HG03045 (cell line): ENCODE measurements at regions not wholly inside any gene's neighbourhood (a gene's known extent, or its start where the extent isn't known, plus 50 kb on each side); places are given as distances from the start of the nearest gene placed in this dataset.
"Not testable (repeated sequence)": the region's sequence is repeated elsewhere in the genome, so short reads cannot be mapped to it uniquely, and the experiment has no call there.

Experiments
- ATAC-seq: cut with Tn5 transposase; IDR thresholded peaks from one replicate; pipeline ENCODE4 v1.9.1; 2021; ENCODE audit warnings: mild to moderate bottlenecking, moderate library complexity; ENCODE audit not compliant: unreplicated experiment

- ATAC-seq: no peak
Measured at GRCh38 chr11:23903044-23903704, 593.7 kb upstream of the LUZP2 start.

DNA sequence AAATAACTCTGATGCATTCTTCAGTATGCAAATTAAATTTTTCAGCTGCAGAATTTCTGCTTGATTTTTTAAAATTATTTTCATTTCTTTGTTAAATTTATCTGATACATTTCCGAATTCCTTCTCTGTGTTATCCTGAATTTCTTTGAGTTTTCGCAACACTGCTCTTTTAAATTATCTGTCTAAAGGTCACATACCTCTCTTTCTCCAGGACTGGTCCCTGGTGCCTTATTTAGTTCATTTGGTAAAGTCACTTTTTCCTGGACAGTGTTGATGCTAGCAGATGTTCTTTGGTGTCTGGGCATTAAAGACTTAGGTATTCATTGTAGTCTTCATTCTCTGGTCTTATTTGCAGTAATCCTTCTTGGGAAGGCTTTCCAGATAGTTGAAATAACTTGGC, 577.4 kb upstream of the LUZP2 start:
- ATAC-seq: no peak

- ATAC-seq: no peak
Measured at GRCh38 chr11:23923357-23923756, 573.5 kb upstream of the LUZP2 start.

DNA sequence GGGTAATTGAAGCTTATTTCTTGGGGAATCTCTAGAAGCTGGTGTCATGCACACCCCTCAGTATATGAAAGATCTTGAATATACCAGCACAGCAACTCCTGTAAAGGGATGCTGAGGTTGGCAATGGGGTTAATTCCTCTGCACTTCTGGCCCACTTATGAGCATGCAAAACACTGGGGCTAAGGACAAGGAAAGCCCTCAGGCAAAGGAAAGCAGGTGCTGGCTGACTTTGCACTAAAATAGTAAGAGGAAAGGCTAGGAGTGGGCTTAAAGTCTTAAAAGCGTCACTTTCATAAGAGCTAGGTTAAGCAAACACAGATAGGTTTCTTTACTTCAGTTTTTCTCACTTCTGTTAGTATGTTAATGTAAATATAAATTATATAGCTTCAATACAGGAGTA, 572.6 kb upstream of the LUZP2 start:
- ATAC-seq: no peak

- no peak for ATAC-seq
Measured at GRCh38 chr11:23931443-23931842, 565.4 kb upstream of the LUZP2 start.

GRCh38 chr11:23932485-23932898, 564.4 kb upstream of the LUZP2 start:
- ATAC-seq: no peak

DNA sequence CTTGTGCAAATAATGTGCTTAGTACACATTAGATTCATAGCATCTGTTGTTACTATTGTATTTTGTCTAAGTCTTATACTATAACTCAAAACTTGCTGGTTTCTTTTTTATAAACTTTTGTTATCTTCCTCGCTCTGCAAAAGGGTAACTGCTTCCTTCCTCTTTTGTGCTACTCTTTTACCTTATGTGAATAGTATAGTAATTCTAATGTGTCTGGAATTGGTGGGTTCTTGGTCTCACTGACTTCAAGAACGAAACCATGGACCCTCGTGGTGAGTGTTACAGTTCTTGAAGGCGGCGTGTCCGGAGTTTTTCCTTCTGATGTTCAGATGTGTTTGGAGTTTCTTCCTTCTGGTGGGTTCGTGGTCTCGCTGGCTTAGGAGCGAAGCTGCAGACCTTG, 563.1 kb upstream of the LUZP2 start:
- ATAC-seq: no peak

- not testable (repeated sequence) for ATAC-seq
Measured at GRCh38 chr11:23934671-23935270, 562.1 kb upstream of the LUZP2 start.

GRCh38 chr11:23942117-23942815, 554.6 kb upstream of the LUZP2 start:
- ATAC-seq: not testable (repeated sequence)

- ATAC-seq: no peak
Measured at GRCh38 chr11:23944923-23945322, 551.9 kb upstream of the LUZP2 start.

DNA sequence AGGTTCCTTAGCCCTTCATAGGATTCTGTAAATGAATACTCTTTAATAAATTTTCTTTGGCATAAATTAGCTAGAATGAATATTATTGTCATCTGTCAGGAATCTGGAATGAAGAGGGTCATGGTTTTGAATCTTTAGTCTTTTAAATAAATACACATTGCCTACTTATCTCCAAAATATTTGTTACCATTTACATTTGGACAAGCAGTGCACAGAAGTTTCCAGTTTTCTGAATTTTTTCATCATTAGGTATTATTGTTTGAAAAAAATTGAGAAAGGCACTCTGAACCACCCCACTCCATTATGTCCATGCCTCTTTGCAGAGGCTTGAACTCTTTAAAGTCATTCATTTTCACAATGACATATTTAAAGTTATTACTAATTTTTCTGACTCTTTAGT, 549.0 kb upstream of the LUZP2 start:
- no peak for ATAC-seq

GRCh38 chr11:23948851-23949250, 548.0 kb upstream of the LUZP2 start:
- ATAC-seq: no peak

- ATAC-seq: no peak
Measured at GRCh38 chr11:23953951-23954710, 542.7 kb upstream of the LUZP2 start.

DNA sequence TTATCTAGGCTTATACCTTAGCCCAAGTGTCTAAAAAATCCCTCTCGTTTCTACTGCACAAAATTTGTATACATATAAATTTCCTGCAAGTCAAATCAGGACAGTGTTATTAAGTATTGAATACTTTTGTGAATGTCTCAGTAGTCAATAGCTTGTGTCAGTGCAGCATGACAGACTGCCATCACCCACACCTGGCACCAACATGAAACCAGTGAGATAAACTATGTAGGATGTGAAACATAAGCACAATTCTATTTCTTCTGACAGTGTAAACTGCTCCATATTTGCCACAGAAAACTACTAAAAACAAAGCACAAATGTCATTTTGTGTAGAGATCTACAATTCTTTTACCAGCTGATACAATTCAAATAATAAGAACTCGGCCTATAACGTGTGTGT, 542.1 kb upstream of the LUZP2 start:
- no peak for ATAC-seq

DNA sequence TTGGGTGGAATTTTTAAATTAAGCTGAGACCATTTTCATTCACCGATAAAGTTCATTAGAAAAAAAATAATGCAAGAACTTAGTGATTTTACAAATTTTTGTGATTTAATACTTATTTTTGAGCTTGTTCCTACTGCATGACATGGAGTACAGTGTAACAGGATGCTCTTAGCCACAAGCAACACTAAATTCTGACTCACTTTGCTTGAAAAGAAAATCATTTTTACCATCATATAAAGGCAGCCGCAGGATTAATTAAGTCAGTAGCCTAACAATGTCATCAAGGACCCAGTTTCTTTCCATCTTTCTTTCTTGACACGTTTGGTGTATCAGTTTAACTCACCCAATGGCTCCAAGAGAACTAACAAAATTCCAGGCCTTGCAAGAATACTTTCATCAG, 540.3 kb upstream of the LUZP2 start:
- no peak for ATAC-seq

DNA sequence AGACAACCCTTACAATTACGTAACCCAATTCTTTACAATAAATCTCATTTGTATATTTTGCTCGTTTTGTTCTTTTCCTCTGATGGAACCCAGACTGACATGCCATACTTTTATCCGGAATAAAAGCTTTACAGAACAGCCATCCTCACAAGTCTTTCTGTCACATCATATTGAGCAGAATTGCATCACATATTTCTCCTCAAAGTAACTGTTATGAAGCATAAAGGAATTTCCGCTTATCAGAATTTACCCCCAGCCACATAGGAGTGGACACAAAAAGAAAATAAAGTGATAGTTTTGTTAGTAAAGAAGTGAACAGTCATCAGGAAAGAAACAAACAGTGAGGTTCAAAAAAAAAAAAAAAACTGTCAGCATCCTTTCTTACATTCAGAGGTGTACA, 539.5 kb upstream of the LUZP2 start:
- ATAC-seq: no peak

GRCh38 chr11:23959462-23959861, 537.4 kb upstream of the LUZP2 start:
- no peak for ATAC-seq

DNA sequence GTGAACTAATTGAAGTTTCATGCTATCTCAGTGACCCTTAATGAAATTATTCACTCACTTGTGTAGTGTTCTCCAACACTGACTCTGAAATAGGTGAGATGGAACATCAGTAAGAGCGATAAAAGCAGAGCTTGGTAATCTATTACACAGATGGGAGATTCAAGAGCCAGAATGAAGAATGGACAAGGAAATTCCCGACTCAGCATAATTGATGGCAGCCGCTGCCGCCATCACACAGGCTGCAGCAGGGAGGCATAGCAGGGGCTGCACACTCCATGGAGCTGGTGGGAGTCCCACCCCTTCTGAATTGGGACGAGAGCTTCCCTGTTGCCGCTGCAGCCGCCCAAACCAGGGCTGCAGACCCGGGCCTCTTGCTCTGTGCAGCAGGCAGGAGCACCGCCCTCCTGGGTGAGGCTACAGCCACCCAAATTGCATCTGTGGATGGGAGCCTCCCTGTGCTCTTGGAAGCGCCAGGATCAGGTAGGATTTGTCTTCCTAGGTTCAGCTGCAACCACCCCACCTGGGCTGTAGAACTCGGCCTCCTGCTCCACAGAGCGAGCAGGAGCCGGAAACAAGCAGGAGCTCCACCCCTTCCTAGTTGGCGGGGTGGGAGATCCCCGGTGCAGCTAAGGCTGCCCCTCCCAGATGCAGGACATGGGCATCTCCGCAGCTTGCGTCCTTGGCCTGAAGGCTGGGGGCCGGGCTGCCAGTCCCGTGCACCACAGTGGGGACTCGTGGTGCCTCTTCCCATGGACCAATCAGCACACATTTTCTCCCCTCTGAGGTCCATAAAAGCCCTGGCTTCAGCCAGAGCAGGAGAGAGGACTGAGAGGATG, 535.1 kb upstream of the LUZP2 start:
- no peak for ATAC-seq

- ATAC-seq: no peak
Measured at GRCh38 chr11:23973244-23973643, 523.6 kb upstream of the LUZP2 start.

DNA sequence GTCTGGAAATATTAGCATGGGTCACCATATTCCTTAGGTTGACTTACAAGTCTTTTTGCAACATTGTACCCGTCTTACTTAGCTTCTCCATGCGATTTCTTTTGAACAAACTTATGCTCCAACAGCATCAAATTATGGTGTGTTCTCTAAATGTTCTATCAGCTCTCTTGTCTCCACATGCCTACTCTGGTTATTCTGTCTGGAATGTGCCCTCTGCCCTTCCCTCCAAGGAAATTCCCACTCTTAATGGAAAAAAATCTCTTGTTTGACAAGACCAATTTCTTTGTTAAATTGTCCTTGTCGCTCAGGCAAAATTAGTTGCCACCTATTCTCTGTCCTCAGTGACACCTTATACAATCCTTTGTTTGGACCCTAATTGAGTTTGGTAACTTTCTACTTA, 522.8 kb upstream of the LUZP2 start:
- ATAC-seq: no peak

DNA sequence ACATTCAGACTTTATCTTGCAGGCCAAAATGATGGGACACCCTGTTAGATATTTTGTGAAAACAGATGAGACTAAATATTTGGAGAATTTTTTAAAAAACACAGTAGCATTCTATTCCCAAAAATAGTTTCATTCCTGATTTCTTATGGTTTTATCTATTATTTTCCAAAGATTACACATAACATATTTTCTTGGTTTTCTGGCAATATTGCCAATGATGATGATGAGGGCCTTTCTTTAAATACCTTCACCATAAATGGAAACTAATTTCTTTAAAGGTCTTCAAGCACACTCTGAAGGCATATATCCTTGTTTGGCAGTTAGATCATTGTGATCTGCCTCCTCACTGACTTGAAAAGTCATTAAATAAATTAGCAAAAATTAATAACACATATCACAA, 522.3 kb upstream of the LUZP2 start:
- no peak for ATAC-seq
